Ovary (tissue), 3 donors: ENCODE measurements at regions not wholly inside any gene's neighbourhood (a gene's known extent, or its start where the extent isn't known, plus 50 kb on each side); places are given as distances from the start of the nearest gene placed in this dataset.

Experiments
- EP300 ChIP-seq: sonication (generic); formaldehyde crosslinking; IDR thresholded peaks from one replicate; pipeline ENCODE4 v1.6.1; 2017; ENCODE audit warnings: antibody characterized with exemption
- POLR2A ChIP-seq: fragments of 450-650 bp; IDR thresholded peaks from one replicate; pipeline ENCODE4 v1.6.1; 2017; ENCODE audit warnings: antibody characterized with exemption, mild to moderate bottlenecking, moderate library complexity
- TF ChIP-seq, protein P1 (sequence below), 3 donors: fragments of 450-650 bp in 2 of 3; fragments of 200-600 bp in 1 of 3; IDR thresholded peaks; one replicate each; pipeline versions ENCODE4 v1.5.1 to v1.8.0; 2016 to 2022; ENCODE audit warnings: antibody characterized with exemption in 3 of 3, mild to moderate bottlenecking in 1 of 3
- donor health status: DM: no; HTN: no; CAD: no.

DNA sequence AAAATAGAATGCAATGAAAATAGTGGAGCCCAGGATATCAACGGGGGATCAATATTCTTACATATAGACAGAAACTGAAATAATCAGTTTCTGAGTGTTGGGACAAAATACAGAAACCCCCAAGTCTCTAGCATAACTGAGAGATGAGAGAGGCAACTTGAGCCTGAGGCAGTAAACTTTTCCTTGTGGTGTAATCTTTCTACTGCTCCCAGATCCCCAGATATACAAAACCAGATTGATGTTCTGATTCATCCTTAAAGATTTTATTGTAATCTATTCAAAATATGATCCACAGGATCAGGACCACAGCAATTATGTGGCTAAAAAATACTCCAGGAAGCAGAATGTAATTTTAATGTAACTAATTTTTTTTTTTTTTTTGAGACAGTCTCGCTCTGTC lies 2282.6 kb downstream of the ARAP2 start:
- TF ChIP-seq, protein P1, sequence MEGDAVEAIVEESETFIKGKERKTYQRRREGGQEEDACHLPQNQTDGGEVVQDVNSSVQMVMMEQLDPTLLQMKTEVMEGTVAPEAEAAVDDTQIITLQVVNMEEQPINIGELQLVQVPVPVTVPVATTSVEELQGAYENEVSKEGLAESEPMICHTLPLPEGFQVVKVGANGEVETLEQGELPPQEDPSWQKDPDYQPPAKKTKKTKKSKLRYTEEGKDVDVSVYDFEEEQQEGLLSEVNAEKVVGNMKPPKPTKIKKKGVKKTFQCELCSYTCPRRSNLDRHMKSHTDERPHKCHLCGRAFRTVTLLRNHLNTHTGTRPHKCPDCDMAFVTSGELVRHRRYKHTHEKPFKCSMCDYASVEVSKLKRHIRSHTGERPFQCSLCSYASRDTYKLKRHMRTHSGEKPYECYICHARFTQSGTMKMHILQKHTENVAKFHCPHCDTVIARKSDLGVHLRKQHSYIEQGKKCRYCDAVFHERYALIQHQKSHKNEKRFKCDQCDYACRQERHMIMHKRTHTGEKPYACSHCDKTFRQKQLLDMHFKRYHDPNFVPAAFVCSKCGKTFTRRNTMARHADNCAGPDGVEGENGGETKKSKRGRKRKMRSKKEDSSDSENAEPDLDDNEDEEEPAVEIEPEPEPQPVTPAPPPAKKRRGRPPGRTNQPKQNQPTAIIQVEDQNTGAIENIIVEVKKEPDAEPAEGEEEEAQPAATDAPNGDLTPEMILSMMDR (IDR thresholded peaks at IDR 0.05): no peak
- no peak for TF ChIP-seq POLR2A
- no peak for TF ChIP-seq EP300
